MCF 10A (cell line): ENCODE measurements at regions not wholly inside any gene's neighbourhood (a gene's known extent, or its start where the extent isn't known, plus 50 kb on each side); places are given as distances from the start of the nearest gene placed in this dataset.

Source experiments
- BruUV-seq: library from RNA; stranded (reverse); fragments of 400-500 nt; replicated peaks from 2 replicates; lab custom pipeline; 2021; lab: Mats Ljungman, UMichigan
- CTCF ChIA-PET: fragments of 300-600 bp; sonication (Branson Sonifier 250); formaldehyde crosslinking; extraction: SDS; loops from one replicate; lab custom pipeline; 2021; ENCODE audit warnings: antibody characterized with exemption, inconsistent platforms; lab: Yijun Ruan, JAX
- POLR2A ChIA-PET: fragments of 300-600, 350-650 bp; sonication (Branson Sonifier 250); formaldehyde crosslinking; extraction: SDS; loops from one replicate; lab custom pipeline; 2020; ENCODE audit warnings: antibody characterized with exemption, inconsistent platforms; lab: Yijun Ruan, JAX
- DNase-seq: peaks from one replicate; pipeline ENCODE4 v3.0.0-alpha.2; 2018; ENCODE audit not compliant: unreplicated experiment
- H3K27ac Mint-ChIP-seq: one replicate; pipeline ENCODE4 v1.8.0; 2022; ENCODE audit warnings: mild to moderate bottlenecking, low read depth, mixed read lengths; ENCODE audit not compliant: unreplicated experiment
- H3K27me3 Mint-ChIP-seq: one replicate; pipeline ENCODE4 v1.8.0; 2022; ENCODE audit warnings: mixed read lengths; ENCODE audit not compliant: insufficient read depth, unreplicated experiment
- H3K36me3 Mint-ChIP-seq: one replicate; pipeline ENCODE4 v1.8.0; 2022; ENCODE audit warnings: mild to moderate bottlenecking, moderate library complexity, mixed read lengths; ENCODE audit not compliant: insufficient read depth, unreplicated experiment
- H3K4me1 Mint-ChIP-seq: one replicate; pipeline ENCODE4 v1.8.0; 2022; ENCODE audit warnings: mixed read lengths; ENCODE audit not compliant: insufficient read depth, unreplicated experiment
- H3K4me3 Mint-ChIP-seq: one replicate; pipeline ENCODE4 v1.8.0; 2022; ENCODE audit warnings: mild to moderate bottlenecking, moderate library complexity, mixed read lengths; ENCODE audit not compliant: unreplicated experiment
- H3K9me3 Mint-ChIP-seq: one replicate; pipeline ENCODE4 v1.8.0; 2022; ENCODE audit warnings: mixed read lengths; ENCODE audit not compliant: unreplicated experiment
- intact Hi-C: fragments of 100-400 bp; cut with micrococcal nuclease; formaldehyde crosslinking; loops from 2 replicates; pipeline ENCODE4 v1.14.1; 2022
- TF ChIP-seq, protein P1 (sequence below): fragments of 200-600 bp; IDR thresholded peaks from one replicate; pipeline ENCODE4 v1.8.0; 2022; ENCODE audit warnings: antibody characterized with exemption, mild to moderate bottlenecking; ENCODE audit not compliant: unreplicated experiment

DNA sequence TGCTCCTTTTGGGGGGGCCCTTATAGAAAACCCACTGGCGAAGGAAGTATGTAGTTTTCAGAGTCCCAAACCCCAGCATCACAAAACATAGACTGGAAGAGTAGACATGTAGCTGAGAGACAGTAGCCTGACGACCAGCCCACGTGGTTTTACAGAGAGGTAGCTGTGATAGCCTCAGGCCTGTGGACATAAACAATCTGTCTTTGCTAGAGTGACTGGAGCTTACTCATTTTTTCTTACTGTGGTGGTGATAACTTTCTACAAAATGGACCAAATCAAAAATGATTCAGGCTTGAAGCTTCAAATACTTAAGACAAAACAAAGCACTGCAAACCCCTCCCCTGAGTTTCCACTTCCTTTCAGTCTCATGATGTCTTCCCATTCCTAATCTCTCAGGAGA is 497.0 kb downstream of the RWDD3 start:
- Mint-ChIP-seq H3K36me3 (no peaks in the 10 kb centered on the region), H3K27me3 (no peaks in the 10 kb centered on the region), H3K4me1 (peaks cover 16% of the 10 kb centered on the region), H3K27ac (peak overlapping the region; percentile 40), H3K9me3 (peaks cover 8% of the 10 kb centered on the region), H3K4me3 (no peak overlapping the region)
- intact Hi-C loops = no loop called here
- ChIA-PET CTCF (interaction anchor here (0.7 kb wide), 1 partner anchor 229 kb away, joined by 3 read pairs; no protein-coding TSS in a partner anchor), POLR2A (interaction anchor here (0.7 to 2.9 kb wide), 3 partner anchors 9 to 12 kb away, joined by 3 to 16 read pairs (median 6); no protein-coding TSS in a partner anchor)
- BruUV-seq = no TSS peak
- TF ChIP-seq, protein P1, sequence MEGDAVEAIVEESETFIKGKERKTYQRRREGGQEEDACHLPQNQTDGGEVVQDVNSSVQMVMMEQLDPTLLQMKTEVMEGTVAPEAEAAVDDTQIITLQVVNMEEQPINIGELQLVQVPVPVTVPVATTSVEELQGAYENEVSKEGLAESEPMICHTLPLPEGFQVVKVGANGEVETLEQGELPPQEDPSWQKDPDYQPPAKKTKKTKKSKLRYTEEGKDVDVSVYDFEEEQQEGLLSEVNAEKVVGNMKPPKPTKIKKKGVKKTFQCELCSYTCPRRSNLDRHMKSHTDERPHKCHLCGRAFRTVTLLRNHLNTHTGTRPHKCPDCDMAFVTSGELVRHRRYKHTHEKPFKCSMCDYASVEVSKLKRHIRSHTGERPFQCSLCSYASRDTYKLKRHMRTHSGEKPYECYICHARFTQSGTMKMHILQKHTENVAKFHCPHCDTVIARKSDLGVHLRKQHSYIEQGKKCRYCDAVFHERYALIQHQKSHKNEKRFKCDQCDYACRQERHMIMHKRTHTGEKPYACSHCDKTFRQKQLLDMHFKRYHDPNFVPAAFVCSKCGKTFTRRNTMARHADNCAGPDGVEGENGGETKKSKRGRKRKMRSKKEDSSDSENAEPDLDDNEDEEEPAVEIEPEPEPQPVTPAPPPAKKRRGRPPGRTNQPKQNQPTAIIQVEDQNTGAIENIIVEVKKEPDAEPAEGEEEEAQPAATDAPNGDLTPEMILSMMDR = no peak
- DNase-seq = peak; percentile 54

DNA sequence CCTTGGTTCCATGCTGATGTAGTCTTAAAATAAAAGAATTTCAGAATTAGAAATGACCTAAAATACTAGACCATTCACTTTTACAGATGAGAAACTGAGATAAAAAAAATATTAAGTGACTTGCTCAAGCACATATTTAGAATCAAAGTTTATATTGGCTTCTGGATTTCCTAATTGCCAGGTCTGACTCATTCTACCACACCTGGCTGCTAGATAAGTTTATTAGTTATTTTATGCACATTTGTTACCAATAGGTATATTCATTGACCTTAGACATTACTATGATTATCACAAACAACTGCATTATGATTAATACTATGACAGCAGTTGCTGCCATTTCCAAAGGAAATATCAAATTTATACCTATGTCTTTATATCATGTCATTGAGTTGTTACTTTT is 497.5 kb downstream of the RWDD3 start:
- H3K9me3 Mint-ChIP-seq = peaks cover 8% of the 10 kb centered on the region
- TF ChIP-seq, protein P1 = no peak
- no peaks in the 10 kb centered on the region for H3K27me3 Mint-ChIP-seq
- DNase-seq = peak; percentile 34
- H3K4me3 Mint-ChIP-seq = no peak overlapping the region
- BruUV-seq = no TSS peak
- intact Hi-C loops = no loop called here
- POLR2A ChIA-PET = interaction anchor here (0.6 to 2.9 kb wide), 5 partner anchors 8 to 152 kb away, joined by 3 to 16 read pairs (median 6); no protein-coding TSS in a partner anchor
- H3K36me3 Mint-ChIP-seq = no peaks in the 10 kb centered on the region
- CTCF ChIA-PET = no interaction called here
- peaks cover 16% of the 10 kb centered on the region for H3K4me1 Mint-ChIP-seq
- peak overlapping the region; percentile 40 for H3K27ac Mint-ChIP-seq

DNA sequence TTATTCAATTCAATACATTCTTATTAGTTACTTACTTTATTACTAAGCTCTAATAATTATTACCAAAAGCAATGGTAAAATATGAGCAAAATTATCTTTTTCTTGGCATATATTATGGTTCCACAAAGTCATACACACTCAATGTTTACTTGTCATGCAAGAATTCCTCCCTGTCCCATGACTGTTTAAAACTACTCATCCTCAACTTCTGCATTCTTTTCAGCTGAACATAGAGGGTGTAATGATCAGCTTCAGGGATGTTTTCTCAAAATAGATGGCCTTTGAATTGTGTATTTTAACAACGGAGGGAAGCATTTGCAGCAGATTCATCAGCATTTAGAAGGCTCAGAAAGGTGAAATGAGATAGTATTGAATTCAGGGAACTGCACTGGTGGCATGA is 499.0 kb downstream of the RWDD3 start:
- no peak for DNase-seq
- Mint-ChIP-seq H3K27me3 (no peaks in the 10 kb centered on the region), H3K4me3 (no peak overlapping the region), H3K36me3 (no peaks in the 10 kb centered on the region), H3K9me3 (peaks cover 15% of the 10 kb centered on the region), H3K27ac (no peak overlapping the region), H3K4me1 (peaks cover 16% of the 10 kb centered on the region)
- BruUV-seq = no TSS peak
- ChIA-PET CTCF (interaction anchor here (0.7 to 1.0 kb wide), 2 partner anchors 11 to 172 kb away, joined by 3 read pairs; no protein-coding TSS in a partner anchor), POLR2A (interaction anchor here (0.6 to 2.9 kb wide), 4 partner anchors 10 to 49 kb away, joined by 3 to 16 read pairs (median 6); no protein-coding TSS in a partner anchor)
- intact Hi-C loops = no loop called here
- TF ChIP-seq, protein P1 = no peak

DNA sequence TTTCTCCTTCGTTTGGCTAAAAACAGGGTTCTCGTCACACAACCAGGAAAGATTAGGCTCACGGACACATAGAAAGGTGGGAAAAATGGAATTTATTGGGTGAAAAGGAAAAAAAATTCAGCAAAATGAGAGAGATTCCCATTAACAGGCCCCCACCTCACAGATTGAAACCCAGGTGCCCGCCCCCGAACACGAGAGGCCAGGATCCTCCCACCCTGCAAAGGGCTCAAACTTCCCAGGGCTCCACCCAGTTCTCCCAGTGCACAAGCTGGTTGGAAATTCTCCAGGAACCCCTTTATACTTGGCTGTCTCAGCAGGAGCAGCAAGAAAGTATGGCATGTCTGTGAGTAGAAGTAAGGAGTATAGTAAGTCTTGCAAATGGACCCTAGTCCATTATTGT is 499.7 kb downstream of the RWDD3 start:
- H3K27me3 Mint-ChIP-seq = no peaks in the 10 kb centered on the region
- ChIA-PET POLR2A (no interaction called here), CTCF (interaction anchor here (0.9 kb wide), 1 partner anchor 9 kb away, joined by 3 read pairs; no protein-coding TSS in a partner anchor)
- no peak for DNase-seq
- no TSS peak for BruUV-seq
- intact Hi-C loops = no loop called here
- H3K9me3 Mint-ChIP-seq = peaks cover 18% of the 10 kb centered on the region
- TF ChIP-seq, protein P1 = no peak
- peaks cover 16% of the 10 kb centered on the region for H3K4me1 Mint-ChIP-seq
- H3K27ac Mint-ChIP-seq = no peak overlapping the region
- no peak overlapping the region for H3K4me3 Mint-ChIP-seq
- H3K36me3 Mint-ChIP-seq = no peaks in the 10 kb centered on the region
